PC-9 (cell line): ENCODE measurements at regions not wholly inside any gene's neighbourhood (a gene's known extent, or its start where the extent isn't known, plus 50 kb on each side); places are given as distances from the start of the nearest gene placed in this dataset.

Experiments used
- BruUV-seq: library from RNA; stranded (reverse); fragments of 400-500 nt; replicated peaks from 2 replicates; lab custom pipeline; 2021; lab: Mats Ljungman, UMichigan
- CTCF ChIA-PET: fragments of 300-600 bp; sonication (Branson Sonifier 250); formaldehyde crosslinking; loops from one replicate; lab custom pipeline; 2022; ENCODE audit warnings: antibody characterized with exemption; lab: Charles Lee
- POLR2A ChIA-PET: fragments of 300-600 bp; sonication (Branson Sonifier 250); formaldehyde crosslinking; loops from one replicate; lab custom pipeline; 2022; ENCODE audit warnings: antibody characterized with exemption; ENCODE audit not compliant: unreplicated experiment; lab: Charles Lee
- DNase-seq, 2 experiments: peaks; one replicate each; pipeline versions ENCODE4 v3.0.0 to v3.0.0-alpha.2; 2015 to 2022; ENCODE audit warnings: mixed read lengths in 1 of 2
- H2AFZ ChIP-seq: fragments of 200-600 bp; sonication (generic); 2 replicates; pipeline ENCODE4 v1.8.1; 2017; ENCODE audit warnings: antibody characterized with exemption
- H3F3A ChIP-seq: fragments of 200-600 bp; sonication (generic); 2 replicates; pipeline ENCODE4 v1.8.1; 2017; ENCODE audit warnings: antibody characterized with exemption, mild to moderate bottlenecking, low read depth; ENCODE audit not compliant: insufficient read depth
- H3K27ac ChIP-seq: fragments of 200-600 bp; sonication (generic); 2 replicates; pipeline ENCODE4 v1.6.1; 2016; ENCODE audit warnings: mixed run types
- H3K27me3 ChIP-seq: fragments of 200-600 bp; sonication (generic); 2 replicates; pipeline ENCODE4 v1.6.1; 2016; ENCODE audit warnings: low read depth, mixed run types; ENCODE audit not compliant: insufficient read depth
- H3K36me3 ChIP-seq: fragments of 200-600 bp; sonication (generic); 2 replicates; pipeline ENCODE4 v1.6.1; 2016; ENCODE audit warnings: low read depth, mixed run types
- H3K4me1 ChIP-seq: fragments of 200-600 bp; sonication (generic); replicated peaks from 2 replicates; pipeline ENCODE4 v1.6.1; 2016; ENCODE audit warnings: mixed run types; ENCODE audit not compliant: insufficient read depth
- H3K4me2 ChIP-seq: fragments of 200-600 bp; sonication (generic); 2 replicates; pipeline ENCODE4 v1.6.1; 2017; ENCODE audit warnings: mixed run types
- H3K4me3 ChIP-seq: fragments of 200-600 bp; sonication (generic); 2 replicates; pipeline ENCODE4 v1.6.1; 2016; ENCODE audit warnings: mixed run types
- H3K79me2 ChIP-seq: fragments of 200-600 bp; sonication (generic); 2 replicates; pipeline ENCODE4 v1.6.1; 2017; ENCODE audit warnings: low read depth, mixed run types
- H3K9me2 ChIP-seq: fragments of 200-600 bp; sonication (generic); 2 replicates; pipeline ENCODE4 v1.8.1; 2017; ENCODE audit warnings: mild to moderate bottlenecking; ENCODE audit not compliant: insufficient read depth
- H3K9me3 ChIP-seq: fragments of 200-600 bp; sonication (generic); 2 replicates; pipeline ENCODE4 v1.8.1; 2016; ENCODE audit warnings: low read depth; ENCODE audit not compliant: insufficient read depth
- H4K20me1 ChIP-seq: fragments of 200-600 bp; sonication (generic); 2 replicates; pipeline ENCODE4 v1.8.1; 2017; ENCODE audit not compliant: insufficient read depth
- EZH2 ChIP-seq: fragments of 200-600 bp; sonication (generic); IDR thresholded peaks from 2 replicates; pipeline ENCODE4 v1.8.0; 2017; ENCODE audit warnings: antibody characterized with exemption, low read depth
- intact Hi-C: fragments of 100-400 bp; cut with micrococcal nuclease; formaldehyde crosslinking; loops from one replicate; pipeline ENCODE4 v1.10.0; 2022; ENCODE audit not compliant: unreplicated experiment
- TF ChIP-seq, protein P1 (sequence below): fragments of 200-600 bp; sonication (generic); conservative IDR thresholded peaks from 2 replicates; pipeline ENCODE4 v1.6.1; 2017; ENCODE audit warnings: mixed run types, antibody characterized with exemption, mild to moderate bottlenecking, moderate library complexity

DNA sequence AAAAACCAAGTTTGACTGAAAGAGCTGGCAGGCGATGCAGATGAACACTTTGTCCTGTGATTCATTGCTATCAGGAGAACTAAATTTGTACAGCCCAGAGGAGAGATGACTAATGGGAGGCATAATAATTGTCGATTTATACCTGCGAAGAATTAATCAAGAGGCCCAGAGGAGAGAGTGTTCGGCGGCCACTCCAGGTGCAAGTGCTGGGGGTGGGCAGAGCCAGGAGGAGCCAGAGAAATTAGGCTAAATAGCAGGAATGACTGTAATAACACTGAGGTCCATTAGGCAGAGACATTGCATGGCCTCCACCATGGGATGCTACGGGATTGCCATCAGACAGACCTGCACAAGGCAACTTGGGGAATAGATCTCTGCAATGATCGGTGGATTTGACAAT lies 107.7 kb upstream of the UQCRFS1 start:
- no peak for DNase-seq
- Histone ChIP-seq H4K20me1 (0 out of 2 replicates have a peak, but pooled peaks cover 5% of the 10 kb centered on the region), H2AFZ (no peak overlapping the region), H3K4me1 (no peaks in the 10 kb centered on the region), H3K27ac (no peak overlapping the region), H3F3A (no peaks in the 10 kb centered on the region), H3K9me3 (no peaks in the 10 kb centered on the region), H3K9me2 (no peaks in the 10 kb centered on the region), H3K27me3 (peaks cover 96% of the 10 kb centered on the region), H3K4me2 (no peak overlapping the region), H3K36me3 (no peaks in the 10 kb centered on the region), H3K4me3 (no peak overlapping the region), H3K79me2 (no peaks in the 10 kb centered on the region)
- BruUV-seq = no TSS peak
- POLR2A ChIA-PET = no interaction called here
- TF ChIP-seq, protein P1, sequence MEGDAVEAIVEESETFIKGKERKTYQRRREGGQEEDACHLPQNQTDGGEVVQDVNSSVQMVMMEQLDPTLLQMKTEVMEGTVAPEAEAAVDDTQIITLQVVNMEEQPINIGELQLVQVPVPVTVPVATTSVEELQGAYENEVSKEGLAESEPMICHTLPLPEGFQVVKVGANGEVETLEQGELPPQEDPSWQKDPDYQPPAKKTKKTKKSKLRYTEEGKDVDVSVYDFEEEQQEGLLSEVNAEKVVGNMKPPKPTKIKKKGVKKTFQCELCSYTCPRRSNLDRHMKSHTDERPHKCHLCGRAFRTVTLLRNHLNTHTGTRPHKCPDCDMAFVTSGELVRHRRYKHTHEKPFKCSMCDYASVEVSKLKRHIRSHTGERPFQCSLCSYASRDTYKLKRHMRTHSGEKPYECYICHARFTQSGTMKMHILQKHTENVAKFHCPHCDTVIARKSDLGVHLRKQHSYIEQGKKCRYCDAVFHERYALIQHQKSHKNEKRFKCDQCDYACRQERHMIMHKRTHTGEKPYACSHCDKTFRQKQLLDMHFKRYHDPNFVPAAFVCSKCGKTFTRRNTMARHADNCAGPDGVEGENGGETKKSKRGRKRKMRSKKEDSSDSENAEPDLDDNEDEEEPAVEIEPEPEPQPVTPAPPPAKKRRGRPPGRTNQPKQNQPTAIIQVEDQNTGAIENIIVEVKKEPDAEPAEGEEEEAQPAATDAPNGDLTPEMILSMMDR = no peak
- no peak for TF ChIP-seq EZH2
- CTCF ChIA-PET = no interaction called here
- intact Hi-C loops = no loop called here

DNA sequence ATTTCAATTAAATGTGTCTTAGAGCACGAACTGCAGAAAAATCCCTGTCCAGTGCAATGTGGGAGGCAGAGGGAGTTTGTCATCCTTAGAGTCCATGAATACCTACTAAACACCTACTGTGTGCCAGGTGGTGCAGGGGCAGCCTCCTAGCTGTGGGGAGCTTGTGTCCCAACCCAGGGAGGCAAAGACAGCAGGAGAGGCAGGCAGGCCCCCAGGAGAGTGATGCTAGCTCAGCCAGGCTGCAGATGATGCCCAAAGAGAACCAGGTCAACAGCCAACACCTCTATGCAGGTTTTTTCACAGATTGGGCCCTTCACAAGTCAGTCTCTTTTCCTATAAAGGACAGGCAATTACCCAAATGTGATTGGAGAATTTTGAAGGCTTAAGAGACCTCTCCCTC lies 108.2 kb upstream of the UQCRFS1 start:
- Histone ChIP-seq H4K20me1 (0 out of 2 replicates have a peak, but pooled peaks cover 5% of the 10 kb centered on the region), H3F3A (no peaks in the 10 kb centered on the region), H3K36me3 (no peaks in the 10 kb centered on the region), H3K79me2 (no peaks in the 10 kb centered on the region), H3K4me2 (no peak overlapping the region), H3K4me3 (no peak overlapping the region), H3K9me3 (no peaks in the 10 kb centered on the region), H3K4me1 (no peaks in the 10 kb centered on the region), H2AFZ (no peak overlapping the region), H3K9me2 (no peaks in the 10 kb centered on the region), H3K27ac (no peak overlapping the region), H3K27me3 (peaks cover 96% of the 10 kb centered on the region)
- TF ChIP-seq, protein P1 = no peak
- TF ChIP-seq EZH2 = no peak
- intact Hi-C loops = no loop called here
- CTCF ChIA-PET = no interaction called here
- BruUV-seq = no TSS peak
- no peak for DNase-seq
- POLR2A ChIA-PET = no interaction called here

DNA sequence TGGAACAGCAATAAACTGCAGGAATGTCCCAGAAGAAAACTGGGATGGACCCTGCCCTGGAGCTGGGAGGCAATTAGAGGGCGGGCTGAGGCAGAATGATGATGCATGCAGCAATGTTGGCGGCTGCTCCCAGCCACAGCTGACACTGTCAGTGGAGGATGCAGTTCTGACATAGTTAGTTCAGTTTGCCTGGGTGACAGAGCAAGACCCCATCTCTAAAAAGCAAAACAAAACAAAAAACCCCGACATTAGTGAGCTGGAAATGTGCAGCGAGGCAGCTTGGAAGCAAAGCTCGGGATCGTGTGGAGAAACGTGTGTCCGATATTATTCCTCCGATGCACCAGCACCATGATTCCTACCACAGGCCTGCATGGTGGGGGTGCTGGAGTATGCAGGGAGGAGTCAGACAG lies 110.1 kb upstream of the UQCRFS1 start:
- TF ChIP-seq, protein P1 = no peak
- TF ChIP-seq EZH2 = no peak

More for the DNA sequence above, 110.1 kb upstream of the UQCRFS1 start:
- CTCF ChIA-PET = no interaction called here
- no peak overlapping the region for H3K4me2 ChIP-seq
- no peaks in the 10 kb centered on the region for H3K79me2 ChIP-seq
- H3F3A ChIP-seq = no peaks in the 10 kb centered on the region
- H3K9me3 ChIP-seq = no peaks in the 10 kb centered on the region
- no peaks in the 10 kb centered on the region for H3K4me1 ChIP-seq
- H3K36me3 ChIP-seq = no peaks in the 10 kb centered on the region
- H3K9me2 ChIP-seq = no peaks in the 10 kb centered on the region
- no peak overlapping the region for H3K4me3 ChIP-seq
- POLR2A ChIA-PET = no interaction called here
- intact Hi-C loops = no loop called here
- H4K20me1 ChIP-seq = 0 out of 2 replicates have a peak, but pooled peaks cover 5% of the 10 kb centered on the region
- no TSS peak for BruUV-seq
- H3K27ac ChIP-seq = no peak overlapping the region
- peaks cover 82% of the 10 kb centered on the region for H3K27me3 ChIP-seq
- no peak for DNase-seq
- no peak overlapping the region for H2AFZ ChIP-seq
